CD14-positive monocyte (primary cell): ENCODE measurements at regions not wholly inside any gene's neighbourhood (a gene's known extent, or its start where the extent isn't known, plus 50 kb on each side); places are given as distances from the start of the nearest gene placed in this dataset.

Source experiments
- DNase-seq, 3 donors: peaks; one replicate each; pipeline ENCODE4 v3.0.0-alpha.2; 2011 to 2022
- H2AFZ ChIP-seq: 2 replicates; pipeline ENCODE4 v1.6.0; 2012; ENCODE audit warnings: mild to moderate bottlenecking, low read depth, low read length, inconsistent platforms; ENCODE audit not compliant: insufficient read depth, poor library complexity, severe bottlenecking
- H3K27ac ChIP-seq, 2 donors: 1 replicate in 1 of 2; 2 replicates in 1 of 2; pipeline ENCODE4 v1.5.1; 2012 to 2013; ENCODE audit warnings: low read length in 2 of 2, control low read depth in 1 of 2, inconsistent platforms in 1 of 2, low read depth in 1 of 2, mild to moderate bottlenecking in 1 of 2
- H3K27me3 ChIP-seq, 2 donors: one replicate each; pipeline versions ENCODE4 v1.6.0 to v1.6.1; 2011 to 2013; ENCODE audit warnings: low read length in 2 of 2; ENCODE audit not compliant: control insufficient read depth in 2 of 2, insufficient read depth in 2 of 2
- H3K36me3 ChIP-seq, 2 donors: replicated peaks in 1 of 2; 1 replicate in 1 of 2; 2 replicates in 1 of 2; pipeline versions ENCODE4 v1.5.1 to v1.6.1; 2012 to 2013; ENCODE audit warnings: low read length in 2 of 2, control low read depth in 1 of 2, inconsistent platforms in 1 of 2, mild to moderate bottlenecking in 1 of 2; ENCODE audit not compliant: insufficient read depth in 2 of 2, control insufficient read depth in 1 of 2
- H3K4me1 ChIP-seq, 2 donors: 1 replicate in 1 of 2; 2 replicates in 1 of 2; pipeline versions ENCODE4 v1.5.1 to v1.6.1; 2012 to 2013; ENCODE audit warnings: low read length in 2 of 2, control low read depth in 1 of 2, inconsistent platforms in 1 of 2, mild to moderate bottlenecking in 1 of 2, moderate library complexity in 1 of 2; ENCODE audit not compliant: insufficient read depth in 2 of 2, control insufficient read depth in 1 of 2
- H3K4me2 ChIP-seq: replicated peaks from 2 replicates; pipeline ENCODE3; 2012; ENCODE audit warnings: low read length, moderate library complexity, mild to moderate bottlenecking; ENCODE audit not compliant: poor library complexity, severe bottlenecking; ENCODE audit errors: extremely low read depth
- H3K4me3 ChIP-seq, 3 experiments: fragments of 200-600 bp in 1 of 3; sonication (generic) in 1 of 3; replicated peaks in 1 of 3; 1 replicate in 2 of 3; 2 replicates in 1 of 3; pipeline ENCODE4 v1.5.1; 2011 to 2013; ENCODE audit warnings: low read length in 3 of 3, mild to moderate bottlenecking in 3 of 3, control low read depth in 2 of 3, low read depth in 2 of 3, inconsistent platforms in 1 of 3, moderate library complexity in 1 of 3
- H3K79me2 ChIP-seq: 2 replicates; pipeline ENCODE4 v1.6.0; 2012; ENCODE audit warnings: mild to moderate bottlenecking, control low read depth, inconsistent platforms, low read length, moderate library complexity; ENCODE audit not compliant: insufficient read depth
- H3K9ac ChIP-seq: 2 replicates; pipeline ENCODE4 v1.6.0; 2017; ENCODE audit warnings: low read length, mild to moderate bottlenecking; ENCODE audit not compliant: insufficient read depth, poor library complexity, severe bottlenecking
- H3K9me3 ChIP-seq, 2 donors: replicated peaks in 1 of 2; 1 replicate in 1 of 2; 2 replicates in 1 of 2; pipeline versions ENCODE4 v1.5.1 to v1.6.1; 2012 to 2013; ENCODE audit warnings: low read length in 2 of 2, control low read depth in 1 of 2; ENCODE audit not compliant: control insufficient read depth in 1 of 2, insufficient read depth in 1 of 2
- H4K20me1 ChIP-seq: 2 replicates; pipeline ENCODE4 v1.6.0; 2012; ENCODE audit warnings: mild to moderate bottlenecking, low read length, control low read depth, moderate library complexity; ENCODE audit not compliant: insufficient read depth
- H3K27ac Mint-ChIP-seq, 7 donors: one replicate each; pipeline ENCODE4 v1.8.0; 2020; ENCODE audit warnings: mild to moderate bottlenecking in 7 of 7, mixed read lengths in 7 of 7, moderate library complexity in 6 of 7, inconsistent platforms in 2 of 7
- H3K27me3 Mint-ChIP-seq, 3 donors: one replicate each; pipeline ENCODE4 v1.8.0; 2021 to 2022; ENCODE audit warnings: low read depth in 3 of 3, mild to moderate bottlenecking in 3 of 3, mixed read lengths in 3 of 3, moderate library complexity in 3 of 3, inconsistent platforms in 1 of 3
- H3K36me3 Mint-ChIP-seq, 2 donors: one replicate each; pipeline ENCODE4 v1.8.0; 2020; ENCODE audit warnings: mixed read lengths in 2 of 2, inconsistent platforms in 1 of 2, mild to moderate bottlenecking in 1 of 2
- H3K4me1 Mint-ChIP-seq: one replicate; pipeline ENCODE4 v1.8.0; 2020; ENCODE audit warnings: mild to moderate bottlenecking, mixed read lengths
- H3K4me3 Mint-ChIP-seq, 2 donors: one replicate each; pipeline ENCODE4 v1.8.0; 2020; ENCODE audit warnings: mild to moderate bottlenecking in 2 of 2, mixed read lengths in 2 of 2, moderate library complexity in 1 of 2
- H3K9me3 Mint-ChIP-seq, 7 donors: one replicate each; pipeline ENCODE4 v1.8.0; 2020 to 2022; ENCODE audit warnings: mixed read lengths in 7 of 7, mild to moderate bottlenecking in 6 of 7, moderate library complexity in 6 of 7, inconsistent platforms in 2 of 7
- WGBS: methylation state at CpG from one replicate; pipeline ENCODE4 v1.1.5; 2013; ENCODE audit warnings: missing lambda C conversion rate; ENCODE audit not compliant: insufficient coverage; 5-methylcytosine and 5-hydroxymethylcytosine counted together
- intact Hi-C, 2 donors: fragments of 100-400 bp; cut with micrococcal nuclease; formaldehyde crosslinking; loops; one replicate each; pipeline versions ENCODE4 v1.15.0 to v1.15.1; 2023
- TF ChIP-seq, protein P1 (sequence below): fragments of 200-600 bp; IDR thresholded peaks from one replicate; pipeline ENCODE4 v1.8.0; 2022; ENCODE audit warnings: antibody characterized with exemption, mild to moderate bottlenecking

DNA sequence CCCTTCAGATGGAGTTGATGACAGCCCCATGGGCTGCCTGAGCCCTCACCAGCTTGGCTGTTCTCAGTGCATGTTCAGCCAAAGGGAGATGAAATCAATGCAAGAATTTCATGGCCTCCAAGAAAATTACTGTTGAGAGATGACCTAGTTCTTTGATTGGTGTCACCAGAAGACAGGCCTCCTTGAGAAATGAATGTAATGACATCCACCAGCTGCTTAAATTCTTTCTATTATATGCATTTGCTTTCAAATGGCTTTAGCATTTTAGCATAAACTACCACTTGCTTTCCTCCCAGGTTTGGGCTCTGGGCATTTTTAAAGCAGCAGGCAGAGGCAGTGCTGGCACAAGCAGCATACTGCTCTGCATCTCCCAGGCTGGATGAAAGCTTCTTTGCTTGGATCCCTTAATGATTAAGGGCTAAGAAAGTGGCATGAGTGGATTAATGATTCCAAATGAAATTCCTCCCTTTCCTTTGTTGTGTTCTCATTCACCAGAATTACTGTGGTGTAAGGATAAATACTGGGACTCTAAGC is 278.4 kb downstream of the ZNF326 start:
- H3K4me1 Mint-ChIP-seq = no peaks in the 10 kb centered on the region
- no peaks in the 10 kb centered on the region for H3K27me3 ChIP-seq

DNA sequence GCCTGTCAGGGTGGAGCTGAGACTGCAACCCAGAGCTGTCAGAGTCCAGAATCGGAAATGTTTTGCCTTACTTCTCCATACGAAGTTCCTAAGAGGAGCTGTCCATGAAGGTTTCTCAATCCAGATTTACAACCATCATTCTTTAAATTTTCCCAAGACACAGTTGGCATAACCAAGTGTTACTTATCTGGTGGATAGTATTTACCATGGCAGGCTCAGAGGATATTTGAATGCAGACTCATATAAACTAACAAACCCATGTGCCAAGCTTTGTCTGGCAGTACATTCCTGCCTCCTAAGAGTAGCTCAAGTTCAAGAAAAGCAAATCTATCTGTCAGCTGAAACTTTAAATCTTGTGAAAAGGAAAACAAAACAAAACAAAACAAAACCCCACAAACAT is 267.9 kb downstream of the ZNF326 start:
- Mint-ChIP-seq H3K36me3 (no peaks in the 10 kb centered on the region), H3K4me3 (no peak overlapping the region), H3K27me3 (peaks cover under 1 to 6% (median 2%) of the 10 kb centered on the region in 3 donors), H3K27ac (no peak overlapping the region), H3K4me1 (peaks cover under 1% of the 10 kb centered on the region), H3K9me3 (peaks cover 0 to 3% (median 0%) of the 10 kb centered on the region in 7 donors)
- Histone ChIP-seq H4K20me1 (no peaks in the 10 kb centered on the region), H3K79me2 (no peaks in the 10 kb centered on the region), H3K27me3 (no peaks in the 10 kb centered on the region), H3K27ac (no peak overlapping the region), H3K4me3 (no peak overlapping the region), H3K36me3 (no peaks in the 10 kb centered on the region), H2AFZ (no peak overlapping the region), H3K4me2 (no peak overlapping the region), H3K4me1 (no peaks in the 10 kb centered on the region), H3K9ac (no peak overlapping the region), H3K9me3 (no peaks in the 10 kb centered on the region)
- 100% methylated on average over 1 of the region's 2 CpGs for WGBS
- intact Hi-C loops = no loop called here
- DNase-seq = no peak
- TF ChIP-seq, protein P1, sequence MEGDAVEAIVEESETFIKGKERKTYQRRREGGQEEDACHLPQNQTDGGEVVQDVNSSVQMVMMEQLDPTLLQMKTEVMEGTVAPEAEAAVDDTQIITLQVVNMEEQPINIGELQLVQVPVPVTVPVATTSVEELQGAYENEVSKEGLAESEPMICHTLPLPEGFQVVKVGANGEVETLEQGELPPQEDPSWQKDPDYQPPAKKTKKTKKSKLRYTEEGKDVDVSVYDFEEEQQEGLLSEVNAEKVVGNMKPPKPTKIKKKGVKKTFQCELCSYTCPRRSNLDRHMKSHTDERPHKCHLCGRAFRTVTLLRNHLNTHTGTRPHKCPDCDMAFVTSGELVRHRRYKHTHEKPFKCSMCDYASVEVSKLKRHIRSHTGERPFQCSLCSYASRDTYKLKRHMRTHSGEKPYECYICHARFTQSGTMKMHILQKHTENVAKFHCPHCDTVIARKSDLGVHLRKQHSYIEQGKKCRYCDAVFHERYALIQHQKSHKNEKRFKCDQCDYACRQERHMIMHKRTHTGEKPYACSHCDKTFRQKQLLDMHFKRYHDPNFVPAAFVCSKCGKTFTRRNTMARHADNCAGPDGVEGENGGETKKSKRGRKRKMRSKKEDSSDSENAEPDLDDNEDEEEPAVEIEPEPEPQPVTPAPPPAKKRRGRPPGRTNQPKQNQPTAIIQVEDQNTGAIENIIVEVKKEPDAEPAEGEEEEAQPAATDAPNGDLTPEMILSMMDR = no peak

More for the DNA sequence above, 278.4 kb downstream of the ZNF326 start:
- peaks cover 0 to 4% (median 0%) of the 10 kb centered on the region in 7 donors for H3K9me3 Mint-ChIP-seq
- TF ChIP-seq, protein P1 = no peak
- Histone ChIP-seq H3K79me2 (no peaks in the 10 kb centered on the region), H3K4me2 (no peak overlapping the region), H4K20me1 (no peaks in the 10 kb centered on the region), H3K4me3 (no peak overlapping the region), H3K27ac (no peak overlapping the region), H3K36me3 (no peaks in the 10 kb centered on the region), H2AFZ (no peak overlapping the region), H3K4me1 (no peaks in the 10 kb centered on the region), H3K9ac (no peak overlapping the region), H3K9me3 (no peaks in the 10 kb centered on the region)
- H3K27ac Mint-ChIP-seq = peak overlapping the region in 1 of 7 donors; percentile 42
- peaks cover 0 to 2% (median 0%) of the 10 kb centered on the region in 3 donors for H3K27me3 Mint-ChIP-seq
- no peak overlapping the region for H3K4me3 Mint-ChIP-seq
- intact Hi-C loops = no loop called here
- DNase-seq = no peak
- H3K36me3 Mint-ChIP-seq = no peaks in the 10 kb centered on the region
